ENCODE measurements at regions not wholly inside any gene's neighbourhood (a gene's known extent, or its start where the extent isn't known, plus 50 kb on each side); places are given as distances from the start of the nearest gene placed in this dataset.

DNA sequence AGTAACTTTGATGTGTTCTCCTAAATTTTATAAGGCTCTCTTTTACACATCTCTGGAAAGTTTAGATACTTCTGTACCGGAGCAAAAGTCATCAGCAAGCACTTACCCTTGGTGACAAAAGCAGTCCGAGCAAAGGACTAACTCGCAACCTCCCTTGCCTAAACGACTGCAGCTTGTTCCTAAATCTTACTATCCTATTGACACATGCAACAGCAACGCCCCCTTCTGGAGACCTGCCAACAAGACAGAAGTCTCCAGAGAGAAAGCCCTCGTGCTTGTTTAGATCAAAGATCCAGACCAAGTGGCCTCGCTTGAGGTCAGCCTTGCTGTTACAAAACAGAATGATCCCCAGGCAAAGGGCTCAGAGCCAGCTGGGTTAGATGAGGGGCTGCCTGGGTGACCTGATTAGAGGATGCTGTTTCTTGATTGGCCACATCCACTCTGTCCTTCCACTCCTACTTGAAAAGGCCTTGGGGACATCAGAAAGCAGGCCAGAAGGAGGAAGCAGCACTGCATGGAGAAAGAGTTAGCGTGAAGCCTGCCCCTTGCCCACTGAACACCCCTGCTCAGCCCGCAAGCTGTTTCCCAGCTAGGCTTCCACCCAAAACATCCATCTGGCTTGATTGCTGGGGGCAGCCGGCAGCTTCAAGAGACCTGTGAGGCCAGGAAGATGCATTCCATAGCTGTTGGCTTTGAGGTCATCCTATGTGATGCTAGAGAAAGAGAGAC, 94.3 kb downstream of the HNRNPLL start:
- TF ChIP-seq EP300 (IDR thresholded peaks at IDR 0.05), result no peak
- TF ChIP-seq, protein P1, sequence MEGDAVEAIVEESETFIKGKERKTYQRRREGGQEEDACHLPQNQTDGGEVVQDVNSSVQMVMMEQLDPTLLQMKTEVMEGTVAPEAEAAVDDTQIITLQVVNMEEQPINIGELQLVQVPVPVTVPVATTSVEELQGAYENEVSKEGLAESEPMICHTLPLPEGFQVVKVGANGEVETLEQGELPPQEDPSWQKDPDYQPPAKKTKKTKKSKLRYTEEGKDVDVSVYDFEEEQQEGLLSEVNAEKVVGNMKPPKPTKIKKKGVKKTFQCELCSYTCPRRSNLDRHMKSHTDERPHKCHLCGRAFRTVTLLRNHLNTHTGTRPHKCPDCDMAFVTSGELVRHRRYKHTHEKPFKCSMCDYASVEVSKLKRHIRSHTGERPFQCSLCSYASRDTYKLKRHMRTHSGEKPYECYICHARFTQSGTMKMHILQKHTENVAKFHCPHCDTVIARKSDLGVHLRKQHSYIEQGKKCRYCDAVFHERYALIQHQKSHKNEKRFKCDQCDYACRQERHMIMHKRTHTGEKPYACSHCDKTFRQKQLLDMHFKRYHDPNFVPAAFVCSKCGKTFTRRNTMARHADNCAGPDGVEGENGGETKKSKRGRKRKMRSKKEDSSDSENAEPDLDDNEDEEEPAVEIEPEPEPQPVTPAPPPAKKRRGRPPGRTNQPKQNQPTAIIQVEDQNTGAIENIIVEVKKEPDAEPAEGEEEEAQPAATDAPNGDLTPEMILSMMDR (IDR thresholded peaks at IDR 0.05), result peak in 2 of 3 experiments; percentile 27 to 31
